DOHH2 (cell line): ENCODE measurements at regions not wholly inside any gene's neighbourhood (a gene's known extent, or its start where the extent isn't known, plus 50 kb on each side); places are given as distances from the start of the nearest gene placed in this dataset.

ENCODE experiments used
- H3F3A ChIP-seq: fragments of 200-600 bp; sonication (generic), shearing (Covaris generic); 2 replicates; pipeline ENCODE4 v1.6.0; 2016; ENCODE audit warnings: antibody characterized with exemption, mild to moderate bottlenecking; ENCODE audit not compliant: control insufficient read depth, insufficient read depth
- H3K27ac ChIP-seq: fragments of 200-600 bp; sonication (generic); 2 replicates; pipeline ENCODE4 v1.5.1; 2014; ENCODE audit warnings: low read depth, mild to moderate bottlenecking, low read length, moderate library complexity
- H3K27me3 ChIP-seq: fragments of 200-600 bp; sonication (generic); 2 replicates; pipeline ENCODE4 v1.6.1; 2014; ENCODE audit warnings: mild to moderate bottlenecking, low read length, mixed read lengths; ENCODE audit not compliant: control insufficient read depth
- H3K36me3 ChIP-seq: fragments of 200-600 bp; sonication (generic); 2 replicates; pipeline ENCODE4 v1.6.1; 2014; ENCODE audit warnings: mild to moderate bottlenecking, low read length, moderate library complexity, mixed read lengths; ENCODE audit not compliant: control insufficient read depth
- H3K4me1 ChIP-seq: fragments of 200-600 bp; sonication (generic); 2 replicates; pipeline ENCODE4 v1.6.1; 2014; ENCODE audit warnings: mild to moderate bottlenecking, low read length, mixed read lengths; ENCODE audit not compliant: control insufficient read depth
- H3K4me2 ChIP-seq: fragments of 200-600 bp; sonication (generic); 2 replicates; pipeline ENCODE4 v1.6.0; 2014; ENCODE audit warnings: mild to moderate bottlenecking, low read length, moderate library complexity
- H3K4me3 ChIP-seq: fragments of 200-600 bp; sonication (generic); 2 replicates; pipeline ENCODE4 v1.5.1; 2014; ENCODE audit warnings: mild to moderate bottlenecking, low read length, mixed read lengths
- H3K79me2 ChIP-seq: fragments of 200-600 bp; sonication (generic); 2 replicates; pipeline ENCODE4 v1.6.1; 2014; ENCODE audit warnings: mild to moderate bottlenecking, low read length, mixed read lengths; ENCODE audit not compliant: control insufficient read depth
- H3K9me2 ChIP-seq: fragments of 200-600 bp; sonication (generic); replicated peaks from 2 replicates; pipeline ENCODE4 v1.6.1; 2014; ENCODE audit warnings: mild to moderate bottlenecking, low read length, mixed read lengths; ENCODE audit not compliant: control insufficient read depth
- H3K9me3 ChIP-seq: fragments of 200-600 bp; sonication (generic); 2 replicates; pipeline ENCODE4 v1.6.1; 2014; ENCODE audit warnings: antibody characterized with exemption, low read length, mixed read lengths; ENCODE audit not compliant: control insufficient read depth, insufficient read depth
- H4K20me1 ChIP-seq: fragments of 200-600 bp; sonication (generic); 2 replicates; pipeline ENCODE4 v1.6.0; 2014; ENCODE audit warnings: low read depth, mild to moderate bottlenecking, antibody characterized with exemption, low read length, moderate library complexity; ENCODE audit not compliant: control insufficient read depth, insufficient read depth
- CTCF ChIP-seq: fragments of 200-600 bp; sonication (generic); IDR thresholded peaks from one replicate; pipeline ENCODE4 v1.5.1; 2014; ENCODE audit warnings: antibody characterized with exemption, mild to moderate bottlenecking, low read depth, low read length; ENCODE audit not compliant: poor library complexity, severe bottlenecking
- EZH2phosphoT487 ChIP-seq: fragments of 200-600 bp; sonication (generic); IDR thresholded peaks from 2 replicates; pipeline ENCODE4 v1.6.1; 2017; ENCODE audit warnings: borderline replicate concordance, mild to moderate bottlenecking, antibody characterized with exemption, low read length, moderate library complexity, mixed read lengths

GRCh38 chr6:167760979-167761793, 65.5 kb upstream of the AFDN start:
- H3K4me2 ChIP-seq: no peak overlapping the region
- no peaks in the 10 kb centered on the region for H3K4me1 ChIP-seq
- H3K4me3 ChIP-seq: no peak overlapping the region

GRCh38 chr6:167761794-167762258, 64.9 kb upstream of the AFDN start:
- Histone ChIP-seq H3K9me2 (no peaks in the 10 kb centered on the region), H4K20me1 (no peaks in the 10 kb centered on the region), H3K4me1 (no peaks in the 10 kb centered on the region), H3K36me3 (no peaks in the 10 kb centered on the region), H3K27me3 (no peaks in the 10 kb centered on the region), H3K79me2 (no peaks in the 10 kb centered on the region), H3F3A (no peaks in the 10 kb centered on the region), H3K27ac (no peak overlapping the region), H3K4me3 (no peak overlapping the region), H3K4me2 (no peak overlapping the region), H3K9me3 (no peaks in the 10 kb centered on the region)
- TF ChIP-seq EZH2phosphoT487: no peak
- no peak for TF ChIP-seq CTCF

More at GRCh38 chr6:167760979-167761793, 65.5 kb upstream of the AFDN start:
- H3F3A ChIP-seq: no peaks in the 10 kb centered on the region
- H3K79me2 ChIP-seq: no peaks in the 10 kb centered on the region
- no peaks in the 10 kb centered on the region for H4K20me1 ChIP-seq
- H3K36me3 ChIP-seq: no peaks in the 10 kb centered on the region
- H3K27me3 ChIP-seq: no peaks in the 10 kb centered on the region
- no peaks in the 10 kb centered on the region for H3K9me2 ChIP-seq
- no peaks in the 10 kb centered on the region for H3K9me3 ChIP-seq
- H3K27ac ChIP-seq: no peak overlapping the region
- TF ChIP-seq EZH2phosphoT487: no peak
- no peak for TF ChIP-seq CTCF

- no peaks in the 10 kb centered on the region for H3K79me2 ChIP-seq
- H3K4me3 ChIP-seq: no peak overlapping the region
- H3K9me2 ChIP-seq: no peaks in the 10 kb centered on the region
- no peaks in the 10 kb centered on the region for H3K4me1 ChIP-seq
- H3K27ac ChIP-seq: no peak overlapping the region
- TF ChIP-seq CTCF (no peak), EZH2phosphoT487 (no peak)
- no peaks in the 10 kb centered on the region for H4K20me1 ChIP-seq
- no peaks in the 10 kb centered on the region for H3K27me3 ChIP-seq
- H3K4me2 ChIP-seq: no peak overlapping the region
- no peaks in the 10 kb centered on the region for H3K9me3 ChIP-seq
- no peaks in the 10 kb centered on the region for H3K36me3 ChIP-seq
- H3F3A ChIP-seq: no peaks in the 10 kb centered on the region
These were observed 64.3 kb upstream of the AFDN start for GRCh38 chr6:167762259-167762962.
